ENCODE measurements at regions not wholly inside any gene's neighbourhood (a gene's known extent, or its start where the extent isn't known, plus 50 kb on each side); places are given as distances from the start of the nearest gene placed in this dataset.
"Not testable (repeated sequence)": the region's sequence is repeated elsewhere in the genome, so short reads cannot be mapped to it uniquely, and the experiment has no call there.

GRCh38 chr6:100084316-100084990 is 90.4 kb upstream of the MCHR2 start:
- no peak for DNase-seq

- DNase-seq: no peak
Observed at GRCh38 chr6:100078509-100078908, 84.5 kb upstream of the MCHR2 start.

- no peak for DNase-seq
Observed at GRCh38 chr6:100065348-100065747, 71.3 kb upstream of the MCHR2 start.

GRCh38 chr6:100062621-100063020 is 68.6 kb upstream of the MCHR2 start:
- no peak for DNase-seq

- no peak for DNase-seq
Observed at GRCh38 chr6:100057941-100058340, 63.9 kb upstream of the MCHR2 start.

GRCh38 chr6:100050550-100050949 is 56.5 kb upstream of the MCHR2 start:
- DNase-seq: no peak

DNA sequence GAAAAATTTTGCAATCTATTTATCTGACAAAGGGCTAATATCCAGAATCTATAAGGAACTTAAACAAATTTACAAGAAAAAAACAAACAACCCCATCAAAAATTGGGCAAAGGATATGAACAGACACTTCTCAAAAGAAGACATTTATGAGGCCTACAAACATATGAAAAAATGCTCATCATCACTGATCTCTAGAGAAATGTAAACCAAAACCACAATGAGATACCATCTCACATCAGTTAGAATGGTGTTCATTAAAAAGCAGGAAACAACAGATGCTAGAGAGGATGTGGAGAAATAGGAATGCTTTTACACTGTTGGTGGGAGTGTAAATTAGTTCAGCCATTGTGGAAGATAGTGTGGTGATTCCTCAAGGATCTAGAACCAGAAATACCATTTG is 49.9 kb upstream of the MCHR2 start:
- DNase-seq: not testable (repeated sequence)
